ENCODE measurements at regions not wholly inside any gene's neighbourhood (a gene's known extent, or its start where the extent isn't known, plus 50 kb on each side); places are given as distances from the start of the nearest gene placed in this dataset.

GRCh38 chr1:30034105-30034626, 689.2 kb downstream of the MATN1 start:
- DNase-seq (ENCODE audit: low spot score), result no peak

GRCh38 chr1:30033256-30034104, 689.9 kb downstream of the MATN1 start:
- DNase-seq (ENCODE audit: low spot score), result no peak

- no peak for DNase-seq (ENCODE audit: low spot score)
These were observed 691.1 kb downstream of the MATN1 start for GRCh38 chr1:30032302-30032701.

GRCh38 chr1:30029677-30030076, 693.7 kb downstream of the MATN1 start:
- no peak for DNase-seq (ENCODE audit: low spot score)

- no peak for DNase-seq (ENCODE audit: low spot score)
These were observed 694.4 kb downstream of the MATN1 start for GRCh38 chr1:30028939-30029338.

GRCh38 chr1:30028283-30028682, 695.1 kb downstream of the MATN1 start:
- DNase-seq (ENCODE audit: low spot score), result no peak

- DNase-seq (ENCODE audit: low spot score), result no peak
These were observed 696.1 kb downstream of the MATN1 start for GRCh38 chr1:30027247-30027646.

- DNase-seq (ENCODE audit: low spot score), result no peak
These were observed 698.8 kb downstream of the MATN1 start for GRCh38 chr1:30024411-30025195.

- DNase-seq (ENCODE audit: low spot score), result no peak
These were observed 699.9 kb downstream of the MATN1 start for GRCh38 chr1:30023339-30024022.

- DNase-seq (ENCODE audit: low spot score), result no peak
These were observed 709.4 kb downstream of the MATN1 start for GRCh38 chr1:30014031-30014430.

GRCh38 chr1:30012455-30013440, 710.6 kb downstream of the MATN1 start:
- no peak for DNase-seq (ENCODE audit: low spot score)

- no peak for DNase-seq (ENCODE audit: low spot score)
These were observed 711.4 kb downstream of the MATN1 start for GRCh38 chr1:30011970-30012369.

GRCh38 chr1:30010506-30011106, 712.8 kb downstream of the MATN1 start:
- no peak for DNase-seq (ENCODE audit: low spot score)

GRCh38 chr1:30009720-30010119, 713.7 kb downstream of the MATN1 start:
- no peak for DNase-seq (ENCODE audit: low spot score)

GRCh38 chr1:30008998-30009657, 714.3 kb downstream of the MATN1 start:
- DNase-seq (ENCODE audit: low spot score), result no peak

- no peak for DNase-seq (ENCODE audit: low spot score)
These were observed 714.9 kb downstream of the MATN1 start for GRCh38 chr1:30008372-30008997.

GRCh38 chr1:30005972-30006619, 717.3 kb downstream of the MATN1 start:
- no peak for DNase-seq (ENCODE audit: low spot score)

- no peak for DNase-seq (ENCODE audit: low spot score)
These were observed 721.7 kb downstream of the MATN1 start for GRCh38 chr1:30001732-30002039.

GRCh38 chr1:30001011-30001731, 722.2 kb downstream of the MATN1 start:
- no peak for DNase-seq (ENCODE audit: low spot score)

All from COLO829 (cell line).